ENCODE measurements at regions not wholly inside any gene's neighbourhood (a gene's known extent, or its start where the extent isn't known, plus 50 kb on each side); places are given as distances from the start of the nearest gene placed in this dataset.

DNA sequence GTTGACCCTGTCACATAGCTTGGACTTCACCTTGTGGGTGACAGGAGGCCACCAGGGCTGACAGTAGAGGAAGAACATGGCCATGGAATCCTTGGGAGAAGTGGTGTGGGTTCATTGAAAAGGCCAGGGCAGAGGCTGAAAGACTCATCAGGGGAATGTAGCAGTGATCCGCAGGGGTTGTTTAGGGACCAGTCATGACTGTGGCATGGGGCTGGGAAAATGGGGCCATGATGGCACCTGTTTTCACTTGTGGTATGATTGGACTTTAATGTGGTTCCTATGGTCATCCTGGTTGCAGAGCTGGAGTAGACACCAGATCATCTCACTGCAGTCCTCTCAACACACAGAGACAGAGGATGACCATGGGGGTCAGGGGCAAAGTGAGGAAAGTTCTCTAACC lies 66.7 kb upstream of the MYEOV start:
- TF ChIP-seq, protein P1, sequence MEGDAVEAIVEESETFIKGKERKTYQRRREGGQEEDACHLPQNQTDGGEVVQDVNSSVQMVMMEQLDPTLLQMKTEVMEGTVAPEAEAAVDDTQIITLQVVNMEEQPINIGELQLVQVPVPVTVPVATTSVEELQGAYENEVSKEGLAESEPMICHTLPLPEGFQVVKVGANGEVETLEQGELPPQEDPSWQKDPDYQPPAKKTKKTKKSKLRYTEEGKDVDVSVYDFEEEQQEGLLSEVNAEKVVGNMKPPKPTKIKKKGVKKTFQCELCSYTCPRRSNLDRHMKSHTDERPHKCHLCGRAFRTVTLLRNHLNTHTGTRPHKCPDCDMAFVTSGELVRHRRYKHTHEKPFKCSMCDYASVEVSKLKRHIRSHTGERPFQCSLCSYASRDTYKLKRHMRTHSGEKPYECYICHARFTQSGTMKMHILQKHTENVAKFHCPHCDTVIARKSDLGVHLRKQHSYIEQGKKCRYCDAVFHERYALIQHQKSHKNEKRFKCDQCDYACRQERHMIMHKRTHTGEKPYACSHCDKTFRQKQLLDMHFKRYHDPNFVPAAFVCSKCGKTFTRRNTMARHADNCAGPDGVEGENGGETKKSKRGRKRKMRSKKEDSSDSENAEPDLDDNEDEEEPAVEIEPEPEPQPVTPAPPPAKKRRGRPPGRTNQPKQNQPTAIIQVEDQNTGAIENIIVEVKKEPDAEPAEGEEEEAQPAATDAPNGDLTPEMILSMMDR (conservative IDR thresholded peaks at IDR 0.05; ENCODE audit: low read length), result no peak
- no peak for TF ChIP-seq EZH2phosphoT487 (IDR thresholded peaks at IDR 0.05; ENCODE audit: borderline replicate concordance, low read depth, low read length)
- Histone ChIP-seq H4K20me1 (ENCODE audit: insufficient read depth, low read length) (no peaks in the 10 kb centered on the region), H3K36me3 (ENCODE audit: insufficient read depth, low read length) (no peaks in the 10 kb centered on the region), H3K4me3 (ENCODE audit: low read depth, low read length, poor library complexity, severe bottlenecking) (no peak overlapping the region), H2AFZ (ENCODE audit: low read length) (no peak overlapping the region), H3K9me3 (ENCODE audit: low read length) (no peaks in the 10 kb centered on the region), H3K27ac (ENCODE audit: low read depth, low read length, poor library complexity, severe bottlenecking) (no peak overlapping the region), H3K4me2 (ENCODE audit: low read length) (no peak overlapping the region), H3K79me2 (ENCODE audit: insufficient read depth, low read depth, low read length) (no peaks in the 10 kb centered on the region), H3K4me1 (ENCODE audit: insufficient read depth, low read length, poor library complexity, severe bottlenecking) (no peaks in the 10 kb centered on the region), H3K9me2 (ENCODE audit: insufficient read depth, low read length) (no peaks in the 10 kb centered on the region)
- intact Hi-C loops (cut with micrococcal nuclease; ENCODE audit: unreplicated experiment), result no loop called here
- CTCF ChIA-PET (ENCODE audit: unreplicated experiment), result no interaction called here
- BruUV-seq (replicated peaks), result no TSS peak
- no peak for DNase-seq (ENCODE audit: low spot score)
- POLR2A ChIA-PET, result no interaction called here

DNA sequence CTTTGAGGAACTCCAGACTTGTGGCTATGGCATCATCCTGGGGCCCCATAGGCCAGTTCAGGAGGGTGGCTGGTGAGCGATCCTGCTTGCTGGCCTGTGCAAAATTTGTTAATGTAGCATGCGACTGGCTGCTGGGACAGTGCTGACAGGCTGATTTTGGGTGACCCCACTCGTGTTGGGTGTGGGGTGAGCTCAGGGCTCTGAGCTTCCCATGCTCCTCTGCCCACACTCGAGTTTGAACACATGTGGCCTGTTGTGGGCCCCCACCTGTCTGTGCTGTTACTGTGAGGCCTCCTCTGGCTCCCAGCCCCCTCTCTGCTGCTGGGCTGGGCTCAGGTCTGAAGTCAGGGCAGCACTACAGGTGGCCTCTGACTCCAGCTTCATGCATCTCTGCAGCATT lies 64.4 kb upstream of the MYEOV start:
- DNase-seq (ENCODE audit: low spot score), result no peak
- no peak for TF ChIP-seq EZH2phosphoT487 (IDR thresholded peaks at IDR 0.05; ENCODE audit: borderline replicate concordance, low read depth, low read length)
- TF ChIP-seq, protein P1 (conservative IDR thresholded peaks at IDR 0.05; ENCODE audit: low read length), result no peak
- no TSS peak for BruUV-seq (replicated peaks)
- H3K4me2 ChIP-seq (ENCODE audit: low read length), result no peak overlapping the region
- intact Hi-C loops (cut with micrococcal nuclease; ENCODE audit: unreplicated experiment), result no loop called here
- H2AFZ ChIP-seq (ENCODE audit: low read length), result no peak overlapping the region
- no peak overlapping the region for H3K4me3 ChIP-seq (ENCODE audit: low read depth, low read length, poor library complexity, severe bottlenecking)
- H3K9me3 ChIP-seq (ENCODE audit: low read length), result no peaks in the 10 kb centered on the region
- no peaks in the 10 kb centered on the region for H3K9me2 ChIP-seq (ENCODE audit: insufficient read depth, low read length)
- POLR2A ChIA-PET, result no interaction called here
- H3K4me1 ChIP-seq (ENCODE audit: insufficient read depth, low read length, poor library complexity, severe bottlenecking), result no peaks in the 10 kb centered on the region
- no peaks in the 10 kb centered on the region for H4K20me1 ChIP-seq (ENCODE audit: insufficient read depth, low read length)
- CTCF ChIA-PET (ENCODE audit: unreplicated experiment), result no interaction called here
- H3K27ac ChIP-seq (ENCODE audit: low read depth, low read length, poor library complexity, severe bottlenecking), result no peak overlapping the region
- no peaks in the 10 kb centered on the region for H3K79me2 ChIP-seq (ENCODE audit: insufficient read depth, low read depth, low read length)
- H3K36me3 ChIP-seq (ENCODE audit: insufficient read depth, low read length), result no peaks in the 10 kb centered on the region

DNA sequence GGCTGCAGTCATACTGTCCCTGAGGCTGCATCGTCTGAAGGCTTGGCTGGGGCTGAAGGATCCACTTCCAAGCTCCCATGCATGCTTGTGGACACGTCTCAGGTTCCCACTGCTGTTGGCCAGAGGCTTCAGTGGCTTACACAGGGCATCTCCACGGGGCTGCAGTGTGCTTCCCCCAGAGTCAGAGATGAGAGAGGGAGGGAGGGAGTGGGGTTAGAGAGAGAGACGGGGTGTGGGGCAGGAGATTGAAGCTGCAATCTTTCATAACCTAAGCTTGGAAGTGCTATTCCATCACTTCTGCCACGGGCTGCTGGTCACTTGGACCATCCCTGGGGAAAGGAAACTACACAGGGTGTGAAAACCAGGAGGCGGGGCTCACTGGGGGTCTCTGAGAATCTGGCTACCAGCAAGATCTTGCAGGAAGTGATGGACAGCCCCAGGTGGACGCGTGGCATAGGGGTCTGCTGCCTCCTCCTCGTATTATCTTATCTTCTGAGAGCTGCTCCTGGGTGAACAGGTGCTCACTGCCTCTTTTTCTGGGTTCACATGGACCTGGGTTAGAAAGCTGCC lies 63.0 kb upstream of the MYEOV start:
- Histone ChIP-seq H4K20me1 (ENCODE audit: insufficient read depth, low read length) (no peaks in the 10 kb centered on the region), H3K9me3 (ENCODE audit: low read length) (no peaks in the 10 kb centered on the region), H3K79me2 (ENCODE audit: insufficient read depth, low read depth, low read length) (no peaks in the 10 kb centered on the region), H3K4me3 (ENCODE audit: low read depth, low read length, poor library complexity, severe bottlenecking) (no peak overlapping the region), H2AFZ (ENCODE audit: low read length) (no peak overlapping the region), H3K4me2 (ENCODE audit: low read length) (no peak overlapping the region), H3K4me1 (ENCODE audit: insufficient read depth, low read length, poor library complexity, severe bottlenecking) (no peaks in the 10 kb centered on the region), H3K36me3 (ENCODE audit: insufficient read depth, low read length) (no peaks in the 10 kb centered on the region), H3K27ac (ENCODE audit: low read depth, low read length, poor library complexity, severe bottlenecking) (no peak overlapping the region), H3K9me2 (ENCODE audit: insufficient read depth, low read length) (no peaks in the 10 kb centered on the region)
- no peak for DNase-seq (ENCODE audit: low spot score)
- ChIA-PET POLR2A (no interaction called here), CTCF (ENCODE audit: unreplicated experiment) (no interaction called here)
- no TSS peak for BruUV-seq (replicated peaks)
- TF ChIP-seq EZH2phosphoT487 (IDR thresholded peaks at IDR 0.05; ENCODE audit: borderline replicate concordance, low read depth, low read length), result no peak
- TF ChIP-seq, protein P1 (conservative IDR thresholded peaks at IDR 0.05; ENCODE audit: low read length), result no peak
- intact Hi-C loops (cut with micrococcal nuclease; ENCODE audit: unreplicated experiment), result no loop called here
